GM21360 (cell line): ENCODE measurements at regions not wholly inside any gene's neighbourhood (a gene's known extent, or its start where the extent isn't known, plus 50 kb on each side); places are given as distances from the start of the nearest gene placed in this dataset.

Source experiments
- ATAC-seq: cut with Tn5 transposase; IDR thresholded peaks from one replicate; pipeline ENCODE4 v1.9.1; 2021; ENCODE audit warnings: mild to moderate bottlenecking, moderate library complexity; ENCODE audit not compliant: unreplicated experiment

DNA sequence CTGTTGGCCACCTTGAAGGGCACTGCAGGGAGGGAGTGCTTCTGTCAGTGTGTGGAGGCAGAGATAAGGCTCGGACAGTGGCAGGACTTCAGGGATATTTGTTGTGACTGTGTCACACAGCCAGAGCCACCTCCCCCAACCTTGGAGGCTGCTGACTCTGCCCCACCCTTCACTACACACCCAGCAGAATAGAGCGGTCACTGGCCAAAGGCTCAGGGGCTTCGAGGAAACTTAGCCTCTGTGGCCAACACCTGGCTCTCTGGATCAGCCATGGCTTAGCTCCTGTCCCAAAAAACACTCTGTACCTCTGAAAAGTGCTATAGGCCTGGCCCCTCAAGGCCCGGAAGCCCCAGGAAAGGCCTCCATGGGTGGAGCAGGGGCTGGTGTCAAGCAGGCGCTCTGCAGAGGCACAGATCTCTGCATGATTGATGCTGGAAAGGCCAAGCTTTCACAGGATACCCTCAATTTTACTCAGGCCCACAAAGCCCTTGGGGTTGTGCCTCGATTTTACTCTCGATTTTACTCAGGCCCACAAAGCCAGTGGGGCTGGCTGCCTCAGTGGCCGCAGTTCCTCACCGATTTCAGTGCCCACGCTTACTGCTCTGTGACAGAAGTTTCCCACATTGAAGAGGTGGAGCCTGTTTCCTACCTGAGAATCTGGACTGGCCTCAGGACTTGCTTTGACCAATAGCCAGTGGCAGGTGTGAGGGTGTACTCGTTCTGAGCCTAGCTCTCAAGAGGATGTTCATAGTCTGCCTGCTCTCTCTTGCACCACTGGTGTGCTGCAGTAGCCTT is 113.2 kb upstream of the GPR26 start:
- ATAC-seq = peak; percentile 49

DNA sequence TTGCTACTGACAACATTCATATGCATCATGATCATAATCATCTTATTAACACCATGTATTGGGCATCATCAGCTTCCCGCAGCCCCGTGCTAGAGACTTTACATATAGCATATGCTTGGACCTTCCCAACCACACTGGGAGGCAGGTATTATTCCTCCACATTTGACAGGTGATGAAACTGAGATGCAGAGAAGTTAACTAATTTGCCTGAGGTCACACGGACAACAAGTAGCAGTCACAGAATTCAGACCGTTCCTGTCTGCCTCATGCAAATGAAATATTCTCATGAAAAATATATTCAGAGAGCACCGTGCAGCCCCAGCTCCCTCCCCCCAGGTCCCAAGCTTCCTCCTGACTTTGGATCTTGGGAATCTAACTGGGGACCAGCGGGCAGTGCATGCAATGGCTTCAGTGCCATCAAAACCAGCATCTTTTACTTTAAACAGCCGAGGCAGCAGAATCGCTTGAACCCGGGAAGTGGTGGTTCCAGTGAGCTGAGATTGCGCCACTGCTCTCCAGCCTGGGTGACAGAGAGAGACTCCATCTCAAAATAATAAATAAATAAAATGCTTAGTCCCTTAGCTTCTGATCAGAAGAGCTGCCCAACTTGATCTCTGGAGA is 112.2 kb upstream of the GPR26 start:
- peak; percentile 36 for ATAC-seq

DNA sequence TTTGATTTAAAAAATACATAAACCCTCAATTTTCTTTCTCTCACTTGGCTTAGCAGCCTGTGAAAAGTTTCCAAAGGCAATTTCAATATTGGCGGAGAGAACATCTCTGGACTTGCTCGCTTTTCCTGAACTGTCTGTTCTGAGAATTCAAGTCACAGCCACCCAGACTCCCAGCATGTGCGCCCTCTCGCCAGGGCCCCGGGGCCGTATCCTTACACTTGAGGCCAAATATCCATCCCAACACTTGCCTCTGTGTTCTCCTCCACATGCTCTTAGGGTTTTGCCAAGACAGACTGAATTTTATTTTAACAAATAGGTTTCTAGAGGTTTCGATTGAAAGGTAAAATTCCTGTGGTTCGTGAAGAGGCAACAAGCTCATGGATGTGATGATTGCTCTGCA is 111.5 kb upstream of the GPR26 start:
- ATAC-seq = no peak

DNA sequence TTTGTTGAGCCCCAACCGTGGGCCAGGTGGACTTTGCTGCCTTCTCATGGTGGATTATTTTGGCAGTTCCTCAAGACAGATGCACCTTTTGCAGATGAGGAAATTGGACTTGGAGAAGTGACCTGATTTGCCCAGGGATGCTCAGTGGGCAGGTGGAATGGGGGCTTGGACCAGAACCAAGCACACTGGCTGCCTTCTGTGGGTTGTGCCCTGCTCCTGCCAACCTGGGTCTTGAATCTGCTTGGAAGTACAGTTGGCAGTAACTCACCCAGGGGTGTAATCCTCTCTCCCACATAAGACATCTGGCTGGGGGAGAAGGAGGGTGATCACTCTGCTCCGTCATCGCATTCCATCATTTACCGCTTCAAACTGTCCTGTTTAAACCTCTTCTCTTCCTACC is 110.5 kb upstream of the GPR26 start:
- ATAC-seq = no peak

DNA sequence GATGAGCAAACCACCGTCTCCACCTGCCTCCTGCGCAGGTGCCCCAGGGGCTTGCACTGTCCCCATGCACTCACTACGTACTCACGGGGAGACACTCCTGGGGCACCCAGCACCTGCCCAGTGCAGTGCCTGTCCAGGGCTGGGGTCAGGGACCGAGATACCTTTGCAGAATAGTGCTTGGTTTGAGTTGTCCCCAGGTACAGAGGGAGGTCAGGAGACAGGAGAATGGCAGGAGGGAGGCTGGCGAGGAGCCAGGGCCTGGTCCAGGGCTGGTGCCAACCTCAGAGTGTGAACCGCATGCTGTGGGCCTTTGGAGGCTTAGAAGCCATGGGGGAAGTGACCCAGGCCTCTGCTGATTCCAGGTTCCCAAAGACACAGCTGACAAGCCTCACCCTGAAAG is 110.1 kb upstream of the GPR26 start:
- no peak for ATAC-seq

DNA sequence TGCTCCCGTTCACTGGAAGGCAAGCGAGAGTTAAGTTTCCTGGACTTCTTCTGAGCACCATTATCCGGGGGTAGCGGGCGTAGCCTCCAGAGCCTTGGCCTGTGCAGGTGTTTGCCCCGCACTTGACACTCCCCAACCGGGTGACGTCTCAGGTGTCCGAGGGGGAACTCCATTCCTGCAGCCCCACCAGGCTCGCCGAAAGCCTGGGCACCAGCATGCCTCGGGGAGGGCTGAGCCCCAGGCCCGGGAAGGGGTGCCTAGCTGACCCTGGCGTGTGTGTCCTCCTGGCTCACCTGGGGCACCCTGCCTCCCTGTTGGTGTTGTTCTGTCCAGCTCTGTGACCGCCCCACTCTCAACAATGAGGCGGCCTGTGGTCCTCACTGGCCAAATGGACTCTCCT is 109.4 kb upstream of the GPR26 start:
- ATAC-seq = no peak

DNA sequence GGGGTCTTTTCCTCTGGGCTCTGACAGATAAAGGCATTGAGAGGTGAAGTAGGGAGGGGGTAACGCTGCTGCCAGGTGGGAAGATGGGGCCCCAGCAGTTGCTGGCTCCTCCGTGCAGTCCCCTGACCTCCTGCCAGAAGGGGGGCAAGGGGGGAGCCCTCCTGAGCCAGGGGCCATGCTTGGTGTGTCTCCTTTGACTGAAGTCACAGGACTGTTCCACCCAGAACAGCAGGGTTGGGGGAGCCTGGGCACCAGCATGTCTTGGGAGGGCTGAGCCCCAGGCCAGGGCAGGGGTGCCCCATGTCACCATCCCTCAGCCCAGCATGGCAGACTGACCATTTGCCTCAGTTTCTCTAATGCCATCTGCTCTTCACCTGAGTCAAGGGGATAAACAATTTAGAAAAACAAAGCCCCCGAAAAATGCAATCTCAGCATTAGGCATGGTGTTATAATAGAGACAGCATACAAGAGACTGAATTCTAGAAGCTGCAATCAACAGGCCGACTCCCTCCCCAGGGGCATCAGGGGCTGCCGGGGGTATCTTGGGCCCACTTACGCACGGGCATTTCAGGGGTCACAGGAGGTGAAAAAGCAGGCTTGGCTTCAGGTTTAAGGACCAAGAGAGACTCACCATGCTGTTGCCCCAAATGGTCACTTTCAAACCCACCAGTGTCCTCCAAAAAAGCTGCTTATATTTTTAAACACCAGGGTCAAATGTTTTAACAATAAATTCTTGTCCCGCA is 108.6 kb upstream of the GPR26 start:
- ATAC-seq = no peak

DNA sequence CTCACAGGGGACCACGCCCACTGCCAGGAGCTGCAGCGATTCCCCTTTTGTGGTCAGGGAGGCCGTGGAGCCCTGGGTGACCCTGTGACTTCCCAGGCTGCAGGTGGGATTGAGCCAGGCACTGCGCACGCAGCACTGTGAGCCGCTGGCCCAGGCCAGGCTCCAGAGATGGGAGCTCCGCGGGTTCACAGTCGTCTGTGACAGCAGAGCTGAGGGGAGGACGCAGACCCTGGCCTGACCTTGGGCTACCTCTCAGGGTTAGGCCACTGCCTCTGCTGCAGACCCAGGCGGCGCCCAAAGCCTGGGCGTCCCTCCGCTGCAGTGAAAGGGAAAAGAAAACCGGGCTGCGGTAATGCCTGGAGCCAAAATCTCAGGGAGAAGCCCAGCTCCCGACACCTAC is 107.5 kb upstream of the GPR26 start:
- ATAC-seq = no peak

DNA sequence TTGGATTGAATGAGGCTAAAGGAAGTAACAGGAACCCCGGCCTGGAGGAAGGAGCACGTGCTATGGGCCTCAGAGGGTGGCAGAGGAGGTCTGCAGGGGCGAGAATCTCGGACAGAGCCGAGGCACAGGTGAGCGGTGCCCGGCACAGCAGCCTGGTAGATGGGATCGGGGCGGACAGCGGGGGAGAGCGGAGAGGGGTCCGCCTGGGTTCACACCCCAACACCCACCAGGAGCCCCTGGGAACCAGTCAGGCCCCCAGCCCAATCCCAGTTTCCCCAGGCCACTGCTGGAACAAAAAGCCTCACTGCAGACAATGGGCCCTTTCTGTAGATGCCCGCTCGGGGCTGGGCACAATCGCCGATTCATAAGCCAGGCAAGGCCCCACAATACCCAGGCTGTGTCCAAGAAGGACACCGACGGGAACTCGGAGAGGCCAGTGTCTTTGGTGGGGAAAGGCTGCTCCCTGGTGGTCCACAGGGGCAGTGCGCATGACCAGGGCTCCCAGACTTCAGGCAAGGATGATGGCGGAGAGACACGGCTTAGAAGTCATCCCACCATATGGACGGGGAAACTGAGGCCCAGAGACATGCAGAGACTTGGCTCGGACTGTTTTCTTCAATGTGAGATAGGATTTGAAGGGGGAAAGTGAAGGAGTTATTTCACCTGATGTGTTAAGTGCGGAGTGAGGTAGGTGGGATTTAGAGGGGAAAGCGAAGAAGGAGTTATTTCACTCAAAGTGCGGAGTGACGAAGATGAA is 106.9 kb upstream of the GPR26 start:
- peak; percentile 50 for ATAC-seq

DNA sequence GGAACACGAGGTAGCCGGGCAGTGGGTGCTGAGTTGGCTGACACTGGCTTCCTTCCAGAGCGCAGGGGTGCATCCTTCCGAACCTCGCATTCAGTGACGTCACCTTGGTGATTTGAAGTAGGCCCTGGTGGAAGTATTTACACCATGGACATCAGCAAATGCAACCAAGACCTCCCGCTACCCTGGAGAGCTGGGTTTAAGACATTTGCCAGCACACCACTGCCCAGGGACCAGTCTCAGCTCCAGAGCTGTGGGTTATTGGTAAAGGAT is 106.4 kb upstream of the GPR26 start:
- no peak for ATAC-seq

DNA sequence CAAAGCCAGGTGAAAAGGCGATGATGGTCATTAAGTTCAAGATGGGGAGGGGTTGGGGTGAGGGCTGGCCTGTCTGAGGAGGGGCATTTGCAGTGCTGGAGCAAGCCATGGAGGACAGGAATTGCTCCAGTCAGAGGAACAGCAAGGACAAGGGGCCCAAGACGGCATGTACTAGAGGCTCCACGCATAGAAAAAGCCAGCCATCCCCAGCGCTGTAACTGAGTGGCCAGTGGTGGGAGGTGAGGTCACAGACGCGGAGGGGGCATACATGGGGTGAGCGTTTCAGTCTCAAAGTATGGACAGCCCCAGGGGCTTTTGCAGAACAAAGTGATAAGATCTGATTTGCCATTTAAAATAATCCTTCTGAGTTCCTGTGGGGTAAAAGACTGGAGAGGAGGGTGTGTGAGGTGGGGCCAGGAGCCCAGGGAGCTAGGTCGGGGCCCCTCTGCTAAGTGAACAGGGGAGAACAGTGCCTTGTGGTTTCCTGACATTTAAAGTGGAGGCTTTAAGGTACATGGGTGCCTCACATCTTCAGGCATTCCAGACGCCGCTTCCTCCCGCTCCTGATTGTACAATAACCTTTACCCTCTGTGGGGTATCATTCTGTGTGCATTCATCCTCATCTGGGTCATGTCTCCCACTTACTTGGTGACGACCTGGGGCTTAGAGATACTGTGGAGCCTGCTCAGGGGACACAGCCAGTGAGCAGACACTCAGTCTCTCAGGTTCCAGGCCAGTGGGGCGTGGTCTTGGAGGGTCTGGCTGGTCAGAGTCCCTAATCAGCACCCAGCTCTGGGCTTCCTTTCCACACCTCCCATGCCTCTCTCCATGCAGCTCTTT is 105.6 kb upstream of the GPR26 start:
- ATAC-seq = no peak

DNA sequence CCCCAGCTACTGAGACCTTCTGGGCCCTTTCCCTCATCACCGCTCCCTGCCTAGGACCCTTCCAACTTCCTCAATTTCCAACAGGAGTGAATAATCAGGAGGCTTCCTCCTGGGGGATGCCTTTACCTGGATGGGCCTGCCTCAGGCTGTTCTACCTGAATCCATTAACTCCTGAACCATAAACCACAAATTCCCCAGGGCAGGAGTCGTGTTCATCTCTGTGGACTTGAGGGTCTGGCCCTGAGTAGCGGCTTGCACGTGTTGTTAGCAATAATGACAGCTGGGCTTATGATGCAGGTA is 105.1 kb upstream of the GPR26 start:
- ATAC-seq = no peak

DNA sequence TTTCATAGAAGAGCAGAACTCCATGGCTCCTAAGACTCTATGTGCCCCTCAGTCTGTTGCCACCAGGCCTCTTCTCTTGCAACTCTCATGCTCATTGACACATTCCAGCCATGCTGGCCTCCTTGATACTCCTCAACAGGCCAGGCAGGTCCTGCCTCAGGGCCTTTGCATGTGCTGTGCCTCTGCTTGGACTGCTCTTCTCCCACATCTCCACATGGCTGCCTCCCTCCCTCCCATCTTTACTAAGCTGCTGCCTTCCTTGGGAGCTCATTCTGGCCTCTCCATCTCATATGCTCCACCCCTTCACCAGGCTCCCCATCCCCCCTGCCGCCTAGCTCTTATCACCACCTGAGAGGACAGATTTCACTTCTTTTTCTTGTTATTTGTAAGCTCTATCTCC is 103.8 kb upstream of the GPR26 start:
- no peak for ATAC-seq

DNA sequence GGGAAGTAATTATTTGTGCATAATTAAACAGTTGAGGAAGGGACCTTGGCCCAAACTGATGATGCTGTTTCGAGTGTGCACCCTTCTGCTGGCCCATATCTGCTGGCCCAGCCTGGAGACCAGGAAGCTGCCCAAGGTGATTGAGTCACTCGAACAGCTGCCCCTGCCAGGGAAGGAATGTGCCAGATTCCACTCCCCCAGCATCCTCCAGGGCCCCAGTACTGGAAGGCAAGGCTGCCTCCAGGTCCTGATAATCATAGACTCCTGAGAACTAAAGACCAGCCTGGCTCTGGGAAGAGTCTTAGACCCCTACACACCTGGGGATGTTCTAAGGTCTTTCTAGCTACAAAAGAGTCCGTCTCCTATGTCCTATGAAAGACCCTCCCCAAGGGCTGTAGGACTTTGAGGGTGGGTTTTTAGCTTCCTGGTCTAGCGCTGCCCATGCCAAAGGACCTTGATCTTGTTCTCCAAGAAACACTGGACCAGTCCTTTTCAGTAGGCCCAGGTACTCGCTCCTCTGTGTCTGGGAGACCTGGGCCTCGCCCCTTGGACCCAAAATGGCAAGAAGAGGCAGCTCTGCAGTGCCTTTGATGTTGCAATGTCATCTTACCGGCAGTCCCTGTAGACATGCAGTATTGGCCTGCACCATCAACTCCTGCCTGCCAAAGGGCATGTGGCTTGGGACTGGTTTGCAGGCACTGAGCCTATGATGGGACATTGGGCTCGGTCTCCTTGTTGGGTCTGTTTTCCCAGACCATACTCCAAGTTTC is 103.2 kb upstream of the GPR26 start:
- ATAC-seq = no peak

DNA sequence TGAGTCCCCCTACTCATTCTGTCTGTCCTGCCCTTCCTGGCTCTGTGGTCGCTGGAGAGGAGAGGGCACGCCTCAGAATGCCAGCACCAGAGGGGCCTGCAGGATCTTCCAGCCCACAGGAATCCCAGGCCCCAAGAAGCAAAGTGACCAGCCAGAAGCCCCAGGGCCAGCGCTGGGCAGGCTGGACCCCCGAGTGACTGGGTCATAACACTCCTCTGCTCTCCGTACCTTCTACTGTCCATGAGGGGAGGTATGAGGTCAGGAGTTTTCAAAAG is 102.6 kb upstream of the GPR26 start:
- ATAC-seq = no peak

DNA sequence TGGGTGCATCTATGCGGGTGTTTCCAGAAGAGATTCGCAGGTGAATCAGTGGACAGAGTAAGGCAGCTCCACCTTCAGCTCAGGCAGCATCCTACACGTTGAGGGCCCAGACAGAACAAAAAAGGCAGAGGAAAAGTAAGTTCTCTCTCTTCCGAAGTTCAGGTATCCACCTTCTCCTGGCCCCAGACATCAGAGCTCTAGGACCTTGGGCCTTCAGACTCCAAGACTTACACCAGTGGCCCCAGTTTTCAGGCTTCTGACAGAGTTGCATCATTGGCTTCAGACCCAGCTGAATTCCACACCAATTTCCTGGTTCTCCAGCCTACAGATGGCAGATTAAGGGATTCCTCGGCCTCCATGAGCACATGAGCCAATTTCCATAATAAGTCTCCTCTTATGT is 102.2 kb upstream of the GPR26 start:
- no peak for ATAC-seq

DNA sequence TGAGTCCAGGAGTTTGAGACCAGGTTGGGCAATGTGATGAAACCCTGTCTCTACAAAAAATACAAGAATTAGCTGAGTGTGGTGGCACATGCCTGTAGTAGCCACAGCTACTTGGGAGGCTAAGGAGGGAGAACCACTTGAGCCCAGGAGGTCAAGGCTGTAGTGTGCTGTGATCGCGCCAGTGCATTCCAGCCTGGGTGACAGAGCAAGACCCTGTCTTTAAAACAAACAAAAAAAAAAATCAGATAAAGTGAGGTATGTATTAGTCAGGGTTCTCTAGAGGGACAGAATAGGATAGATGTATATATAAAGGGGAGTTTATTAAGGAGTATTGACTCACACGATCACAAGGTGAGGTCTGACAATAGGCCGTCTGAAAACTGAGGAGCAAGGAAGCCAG is 101.5 kb upstream of the GPR26 start:
- no peak for ATAC-seq

DNA sequence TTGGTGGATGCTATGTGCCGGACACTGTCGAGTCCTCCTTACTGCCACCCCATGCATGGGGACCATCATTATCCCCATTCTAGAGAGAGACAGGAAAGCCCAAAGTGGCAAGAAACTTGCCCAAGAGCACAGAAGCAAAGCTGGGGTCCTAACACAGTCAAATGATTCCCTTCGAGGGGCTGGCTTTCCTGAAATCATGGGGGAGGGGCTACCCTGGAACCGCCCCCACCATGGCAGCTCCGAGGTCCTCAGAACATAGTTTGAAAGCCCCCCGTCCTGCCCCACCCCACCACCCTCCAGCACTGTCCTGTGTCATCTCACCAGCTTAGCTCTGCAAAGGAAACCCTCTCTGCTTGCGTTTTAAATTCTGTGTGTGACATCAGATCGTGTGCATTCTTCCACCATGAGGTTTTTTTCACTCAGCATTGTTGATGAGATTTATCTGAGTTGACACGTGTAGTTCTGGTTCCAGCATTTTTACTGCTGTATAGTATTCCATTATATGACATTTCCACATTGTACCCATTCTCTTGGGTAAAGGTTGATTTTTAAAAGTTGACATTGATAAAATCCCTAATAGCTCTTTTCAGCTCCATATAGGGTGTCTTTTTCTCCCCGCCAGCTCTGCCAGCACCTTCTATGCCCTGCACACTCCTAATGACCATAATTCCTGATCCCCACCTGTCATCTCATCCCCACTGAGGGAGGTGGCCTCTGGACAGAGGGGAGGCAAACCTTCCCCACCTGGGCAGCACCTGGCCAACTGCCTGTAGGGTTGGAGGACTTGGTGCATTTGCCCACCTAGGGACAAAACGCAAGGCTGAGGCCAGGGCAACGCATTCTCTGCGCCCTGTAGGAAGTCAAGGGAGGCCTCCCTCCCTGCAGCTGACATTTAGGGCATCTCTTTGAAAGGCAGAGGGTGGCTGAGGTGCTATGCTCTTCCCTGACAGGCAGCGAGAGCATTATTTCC is 100.2 kb upstream of the GPR26 start:
- no peak for ATAC-seq

DNA sequence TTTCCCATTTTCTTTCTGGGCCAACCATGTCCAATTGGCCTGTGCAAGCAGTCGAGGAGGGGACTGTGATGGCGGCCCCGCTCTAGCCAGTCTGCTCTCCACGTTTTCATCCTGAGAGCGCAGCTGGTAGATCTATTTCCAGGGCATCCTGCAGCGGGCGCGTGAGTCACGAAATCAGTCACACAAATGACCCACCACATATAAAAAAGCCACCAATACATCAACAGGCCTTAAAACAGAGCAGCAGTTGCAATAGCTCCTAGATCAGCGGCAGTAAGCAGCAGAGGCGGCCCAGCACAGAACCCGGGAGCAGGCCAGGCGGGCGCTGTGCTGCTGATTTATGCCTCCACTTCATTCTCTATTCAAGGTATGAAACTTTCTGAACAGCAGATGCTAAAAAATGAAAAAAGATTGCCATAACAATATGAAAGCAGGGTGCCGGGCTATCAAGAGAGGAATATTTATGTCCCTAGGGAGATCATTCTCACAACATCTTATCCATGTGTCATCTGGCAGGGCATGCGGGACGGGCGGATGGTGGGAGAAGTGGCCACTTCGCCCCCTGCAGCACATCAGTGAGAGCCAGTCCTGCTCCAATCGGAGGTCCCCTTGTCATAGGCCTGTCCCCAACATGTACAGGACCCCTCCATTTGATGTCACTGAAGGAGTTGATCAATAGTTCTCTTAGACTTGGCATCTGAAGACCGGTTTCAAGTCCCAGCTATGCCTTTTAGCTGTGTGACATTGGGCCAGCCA is 98.0 kb upstream of the GPR26 start:
- ATAC-seq = no peak
